ENCODE measurements at regions not wholly inside any gene's neighbourhood (a gene's known extent, or its start where the extent isn't known, plus 50 kb on each side); places are given as distances from the start of the nearest gene placed in this dataset.
A peak's percentile ranks its signal among the peaks of the same experiment; 100 is the strongest.

GRCh38 chr10:123496996-123497660 lies 169.0 kb upstream of the GPR26 start:
- DNase-seq (no peak), ATAC-seq (no peak)
- intact Hi-C loops (cut with micrococcal nuclease): no loop called here
- H3K27me3 Mint-ChIP-seq: peaks cover 6 to 34% (median 25%) of the 10 kb centered on the region in 5 donors
- no peak overlapping the region for H3K4me3 ChIP-seq (ENCODE audit: low read length)
- peaks cover 0 to 6% (median 0%) of the 10 kb centered on the region in 11 donors for H3K9me3 Mint-ChIP-seq
- H3K9me3 ChIP-seq (ENCODE audit: control insufficient read depth in 2 of 3, low read length in 3 of 3): no peaks in the 10 kb centered on the region
- H3K36me3 ChIP-seq (ENCODE audit: control insufficient read depth in 2 of 3, insufficient read depth in 3 of 3, low read length in 3 of 3): no peaks in the 10 kb centered on the region
- H3K4me1 ChIP-seq (ENCODE audit: control insufficient read depth in 2 of 2, insufficient read depth in 2 of 2, low read length in 2 of 2): no peaks in the 10 kb centered on the region
- no peaks in the 10 kb centered on the region for H3K27me3 ChIP-seq (ENCODE audit: control insufficient read depth in 2 of 2, insufficient read depth in 2 of 2, low read length in 2 of 2)
- no peaks in the 10 kb centered on the region for H3K36me3 Mint-ChIP-seq
- H3K4me1 Mint-ChIP-seq: no peaks in the 10 kb centered on the region
- no peak overlapping the region for H3K27ac Mint-ChIP-seq
- H3K4me3 Mint-ChIP-seq: no peak overlapping the region
- H3K27ac ChIP-seq (ENCODE audit: low read depth, low read length): no peak overlapping the region
- ChIA-PET POLR2A (no interaction called here), CTCF (no interaction called here)

- ChIA-PET CTCF (no interaction called here), POLR2A (no interaction called here)
- Histone ChIP-seq H3K9me3 (ENCODE audit: control insufficient read depth in 2 of 3, low read length in 3 of 3) (no peaks in the 10 kb centered on the region), H3K4me3 (ENCODE audit: low read length) (no peak overlapping the region), H3K27me3 (ENCODE audit: control insufficient read depth in 2 of 2, insufficient read depth in 2 of 2, low read length in 2 of 2) (no peaks in the 10 kb centered on the region), H3K36me3 (ENCODE audit: control insufficient read depth in 2 of 3, insufficient read depth in 3 of 3, low read length in 3 of 3) (no peaks in the 10 kb centered on the region), H3K27ac (ENCODE audit: low read depth, low read length) (no peak overlapping the region), H3K4me1 (ENCODE audit: control insufficient read depth in 2 of 2, insufficient read depth in 2 of 2, low read length in 2 of 2) (no peaks in the 10 kb centered on the region)
- Mint-ChIP-seq H3K9me3 (peaks cover 0 to 6% (median 0%) of the 10 kb centered on the region in 11 donors), H3K4me3 (no peak overlapping the region), H3K4me1 (no peaks in the 10 kb centered on the region), H3K27me3 (peaks cover 6 to 22% (median 17%) of the 10 kb centered on the region in 5 donors), H3K36me3 (no peaks in the 10 kb centered on the region), H3K27ac (no peak overlapping the region)
- ATAC-seq (no peak), DNase-seq (no peak)
- intact Hi-C loops (cut with micrococcal nuclease): no loop called here
Observed at GRCh38 chr10:123500110-123500509, 166.0 kb upstream of the GPR26 start.

GRCh38 chr10:123501148-123501547 lies 165.0 kb upstream of the GPR26 start:
- H3K4me3 Mint-ChIP-seq: no peak overlapping the region
- CTCF ChIA-PET: no interaction called here
- H3K27ac Mint-ChIP-seq: no peak overlapping the region
- DNase-seq (no peak), ATAC-seq (no peak)
- Histone ChIP-seq H3K27me3 (ENCODE audit: control insufficient read depth in 2 of 2, insufficient read depth in 2 of 2, low read length in 2 of 2) (no peaks in the 10 kb centered on the region), H3K4me1 (ENCODE audit: control insufficient read depth in 2 of 2, insufficient read depth in 2 of 2, low read length in 2 of 2) (no peaks in the 10 kb centered on the region), H3K36me3 (ENCODE audit: control insufficient read depth in 2 of 3, insufficient read depth in 3 of 3, low read length in 3 of 3) (no peaks in the 10 kb centered on the region), H3K9me3 (ENCODE audit: control insufficient read depth in 2 of 3, low read length in 3 of 3) (no peaks in the 10 kb centered on the region), H3K27ac (ENCODE audit: low read depth, low read length) (no peak overlapping the region), H3K4me3 (ENCODE audit: low read length) (no peak overlapping the region)
- POLR2A ChIA-PET: no interaction called here
- H3K36me3 Mint-ChIP-seq: no peaks in the 10 kb centered on the region
- peaks cover 6 to 17% (median 14%) of the 10 kb centered on the region in 5 donors for H3K27me3 Mint-ChIP-seq
- peaks cover 0 to 6% (median 0%) of the 10 kb centered on the region in 11 donors for H3K9me3 Mint-ChIP-seq
- intact Hi-C loops (cut with micrococcal nuclease): no loop called here
- H3K4me1 Mint-ChIP-seq: no peaks in the 10 kb centered on the region

GRCh38 chr10:123502983-123503382 lies 163.2 kb upstream of the GPR26 start:
- H3K27me3 Mint-ChIP-seq: peaks cover 6 to 20% (median 14%) of the 10 kb centered on the region in 5 donors
- no peak overlapping the region for H3K4me3 ChIP-seq (ENCODE audit: low read length)
- no peaks in the 10 kb centered on the region for H3K27me3 ChIP-seq (ENCODE audit: control insufficient read depth in 2 of 2, insufficient read depth in 2 of 2, low read length in 2 of 2)
- peaks cover 0 to 6% (median 0%) of the 10 kb centered on the region in 11 donors for H3K9me3 Mint-ChIP-seq
- ChIA-PET POLR2A (no interaction called here), CTCF (no interaction called here)
- no peaks in the 10 kb centered on the region for H3K36me3 Mint-ChIP-seq
- H3K27ac ChIP-seq (ENCODE audit: low read depth, low read length): no peak overlapping the region
- no peaks in the 10 kb centered on the region for H3K36me3 ChIP-seq (ENCODE audit: control insufficient read depth in 2 of 3, insufficient read depth in 3 of 3, low read length in 3 of 3)
- H3K4me1 Mint-ChIP-seq: no peaks in the 10 kb centered on the region
- H3K4me1 ChIP-seq (ENCODE audit: control insufficient read depth in 2 of 2, insufficient read depth in 2 of 2, low read length in 2 of 2): no peaks in the 10 kb centered on the region
- H3K27ac Mint-ChIP-seq: no peak overlapping the region
- no peak for ATAC-seq
- intact Hi-C loops (cut with micrococcal nuclease): no loop called here
- no peak for DNase-seq
- no peak overlapping the region for H3K4me3 Mint-ChIP-seq
- H3K9me3 ChIP-seq (ENCODE audit: control insufficient read depth in 2 of 3, low read length in 3 of 3): no peaks in the 10 kb centered on the region

GRCh38 chr10:123506455-123506854 lies 159.7 kb upstream of the GPR26 start:
- DNase-seq (no peak), ATAC-seq (no peak)
- peaks cover 2 to 24% (median 8%) of the 10 kb centered on the region in 5 donors for H3K27me3 Mint-ChIP-seq
- H3K9me3 Mint-ChIP-seq: peaks cover 0 to 6% (median 0%) of the 10 kb centered on the region in 11 donors
- intact Hi-C loops (cut with micrococcal nuclease): no loop called here
- no peak overlapping the region for H3K4me3 Mint-ChIP-seq
- no peaks in the 10 kb centered on the region for H3K36me3 Mint-ChIP-seq
- no peak overlapping the region for H3K4me3 ChIP-seq (ENCODE audit: low read length)
- H3K4me1 ChIP-seq (ENCODE audit: control insufficient read depth in 2 of 2, insufficient read depth in 2 of 2, low read length in 2 of 2): no peaks in the 10 kb centered on the region
- no peak overlapping the region for H3K27ac Mint-ChIP-seq
- ChIA-PET CTCF (no interaction called here), POLR2A (no interaction called here)
- H3K36me3 ChIP-seq (ENCODE audit: control insufficient read depth in 2 of 3, insufficient read depth in 3 of 3, low read length in 3 of 3): no peaks in the 10 kb centered on the region
- no peak overlapping the region for H3K27ac ChIP-seq (ENCODE audit: low read depth, low read length)
- no peaks in the 10 kb centered on the region for H3K4me1 Mint-ChIP-seq
- H3K27me3 ChIP-seq (ENCODE audit: control insufficient read depth in 2 of 2, insufficient read depth in 2 of 2, low read length in 2 of 2): no peaks in the 10 kb centered on the region
- H3K9me3 ChIP-seq (ENCODE audit: control insufficient read depth in 2 of 3, low read length in 3 of 3): no peaks in the 10 kb centered on the region

GRCh38 chr10:123507298-123507697 lies 158.9 kb upstream of the GPR26 start:
- Histone ChIP-seq H3K36me3 (ENCODE audit: control insufficient read depth in 2 of 3, insufficient read depth in 3 of 3, low read length in 3 of 3) (no peaks in the 10 kb centered on the region), H3K27ac (ENCODE audit: low read depth, low read length) (no peak overlapping the region), H3K9me3 (ENCODE audit: control insufficient read depth in 2 of 3, low read length in 3 of 3) (no peaks in the 10 kb centered on the region), H3K4me3 (ENCODE audit: low read length) (no peak overlapping the region), H3K27me3 (ENCODE audit: control insufficient read depth in 2 of 2, insufficient read depth in 2 of 2, low read length in 2 of 2) (no peaks in the 10 kb centered on the region), H3K4me1 (ENCODE audit: control insufficient read depth in 2 of 2, insufficient read depth in 2 of 2, low read length in 2 of 2) (no peaks in the 10 kb centered on the region)
- CTCF ChIA-PET: no interaction called here
- Mint-ChIP-seq H3K4me1 (no peaks in the 10 kb centered on the region), H3K9me3 (no peaks in the 10 kb centered on the region), H3K27ac (no peak overlapping the region), H3K4me3 (no peak overlapping the region), H3K36me3 (no peaks in the 10 kb centered on the region), H3K27me3 (peaks cover 0 to 18% (median 4%) of the 10 kb centered on the region in 5 donors)
- DNase-seq (no peak), ATAC-seq (no peak)
- POLR2A ChIA-PET: no interaction called here
- intact Hi-C loops (cut with micrococcal nuclease): no loop called here

- no peak for DNase-seq
- Mint-ChIP-seq H3K27me3 (peaks cover 0 to 18% (median 4%) of the 10 kb centered on the region in 5 donors), H3K27ac (peak overlapping the region in 1 of 9 donors; percentile 34), H3K36me3 (no peaks in the 10 kb centered on the region), H3K4me1 (no peaks in the 10 kb centered on the region), H3K9me3 (no peaks in the 10 kb centered on the region), H3K4me3 (no peak overlapping the region)
- no peaks in the 10 kb centered on the region for H3K27me3 ChIP-seq (ENCODE audit: control insufficient read depth in 2 of 2, insufficient read depth in 2 of 2, low read length in 2 of 2)
- H3K4me3 ChIP-seq (ENCODE audit: low read length): no peak overlapping the region
- no peak overlapping the region for H3K27ac ChIP-seq (ENCODE audit: low read depth, low read length)
- ChIA-PET POLR2A (interaction anchor here (0.6 kb wide), 1 partner anchor 103 kb away, joined by 4 read pairs; no protein-coding TSS in a partner anchor), CTCF (interaction anchor here (0.6 kb wide), 1 partner anchor 166 kb away, joined by 3 read pairs; no protein-coding TSS in a partner anchor)
- H3K4me1 ChIP-seq (ENCODE audit: control insufficient read depth in 2 of 2, insufficient read depth in 2 of 2, low read length in 2 of 2): no peaks in the 10 kb centered on the region
- intact Hi-C loops (cut with micrococcal nuclease): no loop called here
- ATAC-seq: no peak
- no peaks in the 10 kb centered on the region for H3K36me3 ChIP-seq (ENCODE audit: control insufficient read depth in 2 of 3, insufficient read depth in 3 of 3, low read length in 3 of 3)
- no peaks in the 10 kb centered on the region for H3K9me3 ChIP-seq (ENCODE audit: control insufficient read depth in 2 of 3, low read length in 3 of 3)
Observed at GRCh38 chr10:123509338-123509737, 156.8 kb upstream of the GPR26 start.

Measured in naive thymus-derived CD4-positive, alpha-beta T cell (primary cell).